ENCODE measurements at regions not wholly inside any gene's neighbourhood (a gene's known extent, or its start where the extent isn't known, plus 50 kb on each side); places are given as distances from the start of the nearest gene placed in this dataset.

DNA sequence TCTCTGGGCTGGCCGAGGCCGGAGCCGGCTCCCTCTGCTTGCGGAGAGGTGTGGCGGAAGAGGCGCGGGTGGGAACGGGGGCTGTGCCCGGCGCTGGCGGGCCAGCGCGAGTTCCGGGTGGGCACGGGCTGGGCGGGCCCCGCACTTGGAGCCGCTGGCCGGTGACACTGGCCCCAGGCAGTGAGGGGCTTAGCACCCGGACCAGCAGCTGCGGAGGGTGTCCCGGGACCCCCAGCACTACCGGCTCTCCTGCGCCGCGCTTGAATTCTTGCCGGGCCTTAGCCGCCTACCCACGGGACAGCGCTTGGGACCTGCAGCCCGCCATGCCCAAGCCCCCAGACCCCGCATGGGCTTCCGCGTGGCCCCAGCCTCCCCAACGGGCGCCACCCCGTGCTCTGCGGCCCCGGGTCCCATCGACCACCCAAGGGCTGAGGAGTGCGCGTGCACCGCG is 736.3 kb upstream of the ARRDC4 start:
- in situ Hi-C loops (cut with HindIII; ENCODE audit: low pct_unique_long_range_greater_than_20kb, low sequenced_read_pairs): no loop called here
- no peak for DNase-seq (ENCODE audit: low read depth, low spot score)

DNA sequence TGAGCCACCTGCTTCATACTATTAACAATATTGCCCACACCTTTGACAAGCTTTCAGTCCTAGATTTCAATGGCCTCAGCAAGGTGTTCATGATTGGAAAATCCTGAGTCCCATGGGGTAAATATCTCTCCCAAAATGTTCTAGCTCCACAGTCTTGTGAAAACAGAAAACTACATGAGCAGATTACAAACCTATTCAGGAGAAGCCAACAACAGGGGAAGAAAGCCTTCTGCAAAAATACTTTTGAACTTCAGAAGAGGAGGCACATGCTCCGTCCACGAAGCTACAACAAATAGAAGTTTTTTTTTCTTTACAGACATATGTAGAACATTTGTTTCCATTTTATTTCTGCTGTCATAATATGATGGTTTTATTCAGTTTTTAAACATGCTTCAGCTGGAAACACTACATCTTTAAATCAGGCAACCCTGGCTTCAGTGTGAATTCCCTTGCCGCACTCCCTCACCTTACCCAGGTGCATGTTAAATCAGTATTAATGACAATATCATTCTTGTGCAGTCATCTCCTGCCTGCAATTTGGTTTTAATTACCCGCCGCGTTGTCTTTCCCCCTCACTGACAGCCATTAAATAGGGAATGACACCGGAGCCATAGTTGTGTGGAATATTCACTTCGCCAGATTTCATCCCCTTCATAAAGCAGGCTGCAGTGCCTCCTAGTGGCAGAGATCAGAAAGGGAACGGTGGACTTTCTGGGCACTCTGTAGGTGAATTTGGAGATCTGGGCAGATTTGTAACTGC is 725.5 kb upstream of the ARRDC4 start:
- in situ Hi-C loops (cut with HindIII; ENCODE audit: low pct_unique_long_range_greater_than_20kb, low sequenced_read_pairs): no loop called here
- peak; percentile 70 for DNase-seq (ENCODE audit: low read depth, low spot score)

DNA sequence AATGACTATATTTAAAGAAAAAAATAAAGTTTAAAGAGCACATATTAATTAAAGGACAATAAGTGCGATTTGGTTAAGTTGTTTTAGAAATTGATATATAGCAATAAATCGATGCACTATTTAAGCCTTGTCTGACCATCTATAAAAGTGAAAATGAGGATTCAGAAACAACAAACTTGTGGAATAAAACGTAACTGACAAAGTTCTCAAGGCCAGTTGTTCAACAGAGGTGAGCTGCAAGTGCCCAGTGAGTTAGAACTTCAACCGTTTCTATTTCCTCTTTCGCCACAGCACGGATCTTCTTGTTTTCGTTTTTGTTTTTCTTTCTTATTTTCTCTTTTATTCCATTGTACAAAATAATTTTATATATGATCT is 724.9 kb upstream of the ARRDC4 start:
- no peak for DNase-seq (ENCODE audit: low read depth, low spot score)
- in situ Hi-C loops (cut with HindIII; ENCODE audit: low pct_unique_long_range_greater_than_20kb, low sequenced_read_pairs): no loop called here

DNA sequence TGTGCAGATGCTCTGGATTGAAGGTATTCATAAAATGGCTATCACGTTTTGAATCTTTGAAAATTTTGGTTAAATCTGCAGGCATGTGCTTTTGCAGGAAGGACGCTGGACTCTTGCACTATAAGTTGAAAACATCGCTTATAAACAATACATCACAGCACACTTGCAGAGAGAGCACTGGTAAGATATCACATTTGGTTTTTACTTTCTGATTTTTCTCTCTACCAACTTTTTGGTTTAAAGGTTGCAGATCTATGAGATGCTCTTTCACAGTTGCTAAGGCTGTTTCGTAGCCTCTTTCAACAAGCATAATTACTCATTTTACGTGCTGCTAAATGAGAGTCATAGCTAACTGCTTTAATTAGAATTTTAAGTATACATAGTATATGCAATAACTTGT is 724.4 kb upstream of the ARRDC4 start:
- in situ Hi-C loops (cut with HindIII; ENCODE audit: low pct_unique_long_range_greater_than_20kb, low sequenced_read_pairs): no loop called here
- no peak for DNase-seq (ENCODE audit: low read depth, low spot score)

DNA sequence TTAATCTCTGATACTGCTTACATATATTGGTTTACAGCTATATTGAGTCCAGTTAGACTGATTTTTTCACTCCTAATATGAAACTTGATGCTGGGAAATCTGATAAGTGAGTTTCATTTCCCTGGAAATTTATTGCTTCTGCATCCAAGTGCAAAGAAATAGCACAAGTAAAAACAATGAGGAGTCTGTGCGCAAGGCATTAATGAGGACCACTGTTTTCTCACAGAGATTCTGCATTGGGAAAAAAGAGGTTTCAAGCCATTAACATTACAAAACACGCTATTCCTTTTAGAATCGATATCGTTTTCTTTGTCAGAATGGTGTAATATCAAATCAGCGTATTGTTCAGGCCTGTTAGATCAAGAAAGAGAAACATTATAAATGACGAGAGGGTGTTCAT is 723.3 kb upstream of the ARRDC4 start:
- no peak for DNase-seq (ENCODE audit: low read depth, low spot score)
- in situ Hi-C loops (cut with HindIII; ENCODE audit: low pct_unique_long_range_greater_than_20kb, low sequenced_read_pairs): no loop called here

DNA sequence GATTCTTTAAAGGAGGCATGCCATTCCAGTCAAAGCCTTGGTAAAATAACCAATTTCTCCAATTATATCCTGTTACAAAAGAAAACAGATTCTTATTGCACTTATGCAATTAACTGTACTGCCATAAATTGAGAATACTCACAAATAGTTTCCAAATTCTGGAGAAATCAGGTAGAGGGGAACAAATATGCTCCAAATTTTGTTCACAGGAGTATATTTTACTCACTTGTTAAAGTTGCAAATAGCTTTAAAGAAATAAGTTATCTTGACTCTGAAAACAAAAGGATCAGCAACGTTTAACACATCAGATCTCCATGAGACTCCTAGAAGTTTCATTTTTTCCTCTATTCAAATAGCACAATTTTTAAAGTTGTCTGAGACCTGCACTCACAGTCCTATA is 712.1 kb upstream of the ARRDC4 start:
- DNase-seq (ENCODE audit: low read depth, low spot score): no peak
- in situ Hi-C loops (cut with HindIII; ENCODE audit: low pct_unique_long_range_greater_than_20kb, low sequenced_read_pairs): no loop called here

DNA sequence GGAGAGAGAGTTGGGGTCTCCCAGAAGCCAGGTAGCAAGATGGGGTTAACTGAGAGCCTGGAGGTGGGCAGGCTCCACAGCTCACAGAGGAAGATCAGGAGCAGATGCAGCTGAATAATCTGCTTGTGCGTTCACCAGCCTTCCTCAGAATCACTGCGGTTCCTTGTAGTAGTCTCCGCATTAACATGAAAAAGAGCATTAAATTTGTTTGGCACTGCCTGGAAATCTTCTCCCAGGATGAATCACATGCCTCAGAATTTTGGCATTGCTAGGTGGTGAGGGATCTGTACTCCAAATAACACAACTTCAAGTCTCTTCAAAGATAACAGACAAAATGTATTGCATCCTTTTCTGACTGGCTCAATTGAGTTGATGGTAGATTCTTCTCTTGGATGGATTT is 700.6 kb upstream of the ARRDC4 start:
- DNase-seq (ENCODE audit: low read depth, low spot score): no peak
- in situ Hi-C loops (cut with HindIII; ENCODE audit: low pct_unique_long_range_greater_than_20kb, low sequenced_read_pairs): no loop called here

DNA sequence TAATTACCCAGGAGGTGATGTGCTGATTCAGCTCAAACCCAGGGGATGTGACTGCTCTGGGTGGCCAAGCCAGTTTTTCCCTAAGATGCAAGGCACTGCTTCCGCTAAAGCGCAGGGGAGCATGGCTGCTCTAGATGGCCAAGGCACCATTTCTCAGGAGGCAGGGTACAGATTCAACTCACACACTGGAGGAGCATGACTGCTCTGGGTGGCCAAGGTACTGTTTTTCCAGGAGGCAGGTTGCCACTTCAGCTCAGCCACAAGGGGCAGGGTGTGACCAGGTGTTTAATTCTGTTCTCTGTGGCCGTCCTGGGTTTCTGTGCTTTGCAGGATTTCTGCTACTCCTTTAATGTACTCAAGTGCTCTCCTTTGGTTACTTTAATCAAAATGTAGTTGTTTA is 659.3 kb upstream of the ARRDC4 start:
- DNase-seq (ENCODE audit: low read depth, low spot score): no peak
- in situ Hi-C loops (cut with HindIII; ENCODE audit: low pct_unique_long_range_greater_than_20kb, low sequenced_read_pairs): no loop called here

DNA sequence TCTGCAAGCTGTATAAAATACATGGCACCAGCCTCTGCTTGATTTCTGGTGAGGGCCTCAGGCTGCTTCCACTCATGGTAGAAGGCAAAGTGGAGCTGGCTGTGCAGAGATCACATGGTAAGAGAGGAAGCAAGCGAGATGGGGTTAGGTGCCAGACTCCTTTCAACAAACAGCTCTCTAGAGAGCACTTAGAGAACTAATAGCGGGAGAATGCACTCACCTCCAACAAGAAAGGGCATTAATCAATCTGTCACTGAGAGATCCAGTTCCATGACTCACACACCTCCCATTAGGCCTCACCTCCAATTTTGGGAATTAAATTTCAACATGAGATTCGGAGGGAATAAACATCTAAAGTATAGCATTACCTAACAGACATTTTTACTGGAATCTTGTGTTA is 644.1 kb upstream of the ARRDC4 start:
- in situ Hi-C loops (cut with HindIII; ENCODE audit: low pct_unique_long_range_greater_than_20kb, low sequenced_read_pairs): no loop called here
- DNase-seq (ENCODE audit: low read depth, low spot score): no peak

DNA sequence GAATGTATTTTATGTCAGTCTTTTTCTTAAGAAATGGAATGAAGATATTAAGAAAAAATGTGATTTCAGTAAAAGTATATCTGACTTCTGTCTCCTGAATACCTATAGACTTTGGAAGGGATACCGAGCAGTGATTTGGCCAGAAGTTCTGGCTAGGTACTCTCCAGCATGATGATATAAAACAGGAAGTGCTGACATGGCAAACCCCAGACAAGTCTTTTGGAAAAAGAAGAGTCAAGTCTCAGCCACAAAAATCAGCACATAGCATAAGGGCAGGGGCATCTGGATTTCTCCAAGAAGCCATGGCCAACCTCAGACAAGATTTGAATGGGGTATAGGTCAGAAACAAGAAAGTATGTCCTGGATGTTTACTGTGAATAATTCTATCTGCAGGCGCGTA is 643.3 kb upstream of the ARRDC4 start:
- in situ Hi-C loops (cut with HindIII; ENCODE audit: low pct_unique_long_range_greater_than_20kb, low sequenced_read_pairs): no loop called here
- DNase-seq (ENCODE audit: low read depth, low spot score): no peak

DNA sequence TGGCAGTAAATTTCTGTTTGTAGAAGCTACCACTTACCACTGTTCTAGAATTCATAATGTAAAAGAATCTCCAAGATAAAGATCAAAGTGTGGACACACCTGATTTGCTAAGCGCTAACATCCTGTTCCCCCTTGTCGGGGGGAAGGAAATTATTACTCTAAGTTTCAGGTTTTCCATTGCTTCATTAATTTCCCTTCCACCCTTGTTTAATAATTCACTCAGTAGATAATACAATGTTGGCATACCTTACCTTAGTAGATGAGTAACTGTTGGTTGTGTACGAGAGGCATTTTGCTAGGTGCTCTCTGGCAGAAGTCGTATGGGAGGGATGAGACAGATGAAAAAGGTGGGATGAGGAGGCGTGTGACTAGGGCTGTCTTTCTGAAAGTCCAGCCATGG is 641.2 kb upstream of the ARRDC4 start:
- no peak for DNase-seq (ENCODE audit: low read depth, low spot score)
- in situ Hi-C loops (cut with HindIII; ENCODE audit: low pct_unique_long_range_greater_than_20kb, low sequenced_read_pairs): no loop called here

DNA sequence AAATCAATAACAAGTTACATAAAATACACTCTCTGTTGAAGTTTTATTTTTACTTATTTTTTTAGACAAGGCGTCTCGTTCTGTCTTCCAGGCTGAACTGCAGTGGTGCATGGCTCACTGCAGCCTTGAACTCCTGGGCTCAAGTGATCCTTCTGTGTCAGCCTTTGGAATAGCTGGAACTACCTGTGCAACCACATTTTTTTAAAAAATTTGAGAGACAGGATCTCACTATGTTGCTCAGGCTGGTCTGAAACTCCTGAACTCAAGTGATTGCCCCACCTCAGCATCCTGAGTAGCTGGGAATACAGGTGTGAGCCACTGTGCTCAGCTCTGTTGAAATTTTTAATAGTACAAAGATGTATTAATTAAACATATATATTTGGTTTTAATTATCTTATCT is 614.3 kb upstream of the ARRDC4 start:
- no peak for DNase-seq (ENCODE audit: low read depth, low spot score)
- in situ Hi-C loops (cut with HindIII; ENCODE audit: low pct_unique_long_range_greater_than_20kb, low sequenced_read_pairs): no loop called here

DNA sequence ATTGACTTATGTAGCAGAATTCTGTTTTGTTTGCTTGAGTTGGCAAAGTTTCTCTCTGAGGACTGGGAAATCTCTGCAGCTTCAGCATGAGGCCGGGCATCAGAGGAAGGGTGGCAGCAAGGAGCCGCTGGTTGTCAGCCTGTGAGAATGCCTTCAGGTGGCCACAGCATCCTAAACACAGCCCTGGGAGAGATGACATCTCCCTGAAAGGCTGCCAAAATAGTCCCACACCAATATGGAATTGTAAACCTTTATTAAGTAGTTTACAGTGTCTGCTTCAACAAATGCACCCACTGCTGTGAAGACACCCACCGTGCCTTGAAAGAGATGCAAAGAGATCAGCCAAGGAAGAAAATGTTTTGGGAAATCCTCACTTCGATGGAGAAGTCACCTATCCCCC is 609.7 kb upstream of the ARRDC4 start:
- no peak for DNase-seq (ENCODE audit: low read depth, low spot score)
- in situ Hi-C loops (cut with HindIII; ENCODE audit: low pct_unique_long_range_greater_than_20kb, low sequenced_read_pairs): no loop called here

DNA sequence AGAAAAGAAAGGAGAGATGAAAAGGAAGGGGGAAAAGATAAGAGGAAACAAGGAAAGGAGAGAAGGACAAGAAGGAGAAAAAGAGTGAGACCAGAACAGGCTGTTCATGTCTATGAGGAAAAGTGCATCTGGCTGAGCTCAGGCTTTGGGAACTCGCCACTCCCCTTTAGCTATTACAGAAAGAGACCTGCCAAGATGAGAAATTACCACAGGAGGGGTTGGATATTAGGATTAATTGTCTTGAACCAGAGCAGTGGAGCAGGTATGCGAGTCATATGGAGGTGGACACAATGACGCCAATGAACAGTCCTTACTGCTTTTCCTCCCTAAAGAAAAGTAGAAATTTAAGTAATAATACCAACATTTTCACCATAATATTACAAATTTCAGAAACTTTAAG is 577.0 kb upstream of the ARRDC4 start:
- in situ Hi-C loops (cut with HindIII; ENCODE audit: low pct_unique_long_range_greater_than_20kb, low sequenced_read_pairs): no loop called here
- no peak for DNase-seq (ENCODE audit: low read depth, low spot score)

DNA sequence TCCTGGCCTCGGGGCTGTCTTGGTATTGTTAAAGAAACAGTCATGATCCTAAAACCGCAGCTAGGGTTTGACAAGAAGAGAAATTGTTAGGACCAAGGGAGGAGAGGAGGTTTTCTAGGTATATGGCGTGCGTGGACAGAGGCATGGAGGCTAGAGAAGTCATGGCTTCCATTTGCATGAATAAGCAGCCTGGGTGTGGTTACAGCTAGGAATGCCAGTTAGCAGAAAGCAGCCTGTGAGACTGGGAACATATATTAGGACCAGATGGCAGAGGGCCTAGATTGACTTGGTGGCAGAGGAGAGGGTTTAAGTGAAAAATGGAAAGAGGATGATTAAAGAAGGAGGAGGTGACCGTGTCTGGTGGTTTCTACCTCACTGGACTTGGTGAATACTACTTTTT is 573.6 kb upstream of the ARRDC4 start:
- in situ Hi-C loops (cut with HindIII; ENCODE audit: low pct_unique_long_range_greater_than_20kb, low sequenced_read_pairs): no loop called here
- DNase-seq (ENCODE audit: low read depth, low spot score): no peak

DNA sequence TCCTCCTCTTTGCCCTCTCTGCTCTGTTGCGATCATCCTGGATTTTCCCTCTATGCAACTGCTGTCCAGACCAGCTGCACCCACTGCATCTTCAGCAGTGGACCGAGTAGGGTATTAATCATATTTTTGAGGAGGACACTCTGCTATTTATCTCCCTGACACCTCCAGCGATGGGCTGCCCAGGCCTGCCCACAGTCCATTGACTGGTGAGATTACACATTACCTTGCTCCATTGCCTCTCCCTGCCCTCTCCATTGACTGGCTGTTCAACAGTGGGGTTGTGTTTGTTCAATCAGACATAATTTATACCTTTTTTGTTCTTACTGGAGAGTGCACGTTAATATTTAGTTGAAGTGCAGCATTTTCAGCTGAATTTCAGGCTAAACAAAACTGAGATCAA is 559.3 kb upstream of the ARRDC4 start:
- no peak for DNase-seq (ENCODE audit: low read depth, low spot score)
- in situ Hi-C loops (cut with HindIII; ENCODE audit: low pct_unique_long_range_greater_than_20kb, low sequenced_read_pairs): no loop called here

DNA sequence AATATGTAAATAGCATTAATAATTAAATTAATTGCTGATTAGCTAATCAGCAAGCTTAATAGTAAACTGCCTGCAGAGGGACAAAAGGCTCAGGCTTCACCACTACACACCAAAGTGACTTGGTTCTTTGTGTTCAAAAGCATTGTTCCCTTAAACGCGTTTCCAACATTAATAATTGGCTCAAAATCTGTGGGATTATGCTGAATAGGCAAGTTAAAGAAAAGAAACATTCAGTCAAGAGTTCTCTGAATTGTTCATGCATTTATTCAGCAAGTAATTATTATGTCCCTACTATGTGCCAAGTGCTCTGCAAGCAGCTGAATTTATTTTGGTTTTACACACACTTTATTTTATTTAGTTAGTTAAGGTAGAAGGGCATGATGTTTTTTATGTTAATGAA is 558.5 kb upstream of the ARRDC4 start:
- no peak for DNase-seq (ENCODE audit: low read depth, low spot score)
- in situ Hi-C loops (cut with HindIII; ENCODE audit: low pct_unique_long_range_greater_than_20kb, low sequenced_read_pairs): no loop called here

DNA sequence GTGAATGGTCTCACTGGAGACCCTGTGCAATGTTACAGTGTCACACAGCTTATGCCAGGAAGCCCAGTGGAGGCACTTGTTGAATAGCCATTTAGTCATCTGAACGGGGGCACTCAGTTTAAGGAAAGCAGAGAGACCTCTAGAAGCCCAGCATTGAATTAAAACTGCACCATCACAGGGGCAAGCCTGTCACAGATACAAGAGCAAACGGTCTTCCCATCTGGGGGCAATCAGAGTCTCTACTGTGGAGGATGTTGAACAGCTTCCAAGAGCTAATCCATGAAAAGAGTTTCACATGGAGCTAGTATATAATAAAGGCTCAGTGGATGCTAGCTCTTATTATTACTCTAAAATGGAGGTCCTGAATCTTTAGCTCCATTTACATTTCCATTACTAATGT is 553.7 kb upstream of the ARRDC4 start:
- no peak for DNase-seq (ENCODE audit: low read depth, low spot score)
- in situ Hi-C loops (cut with HindIII; ENCODE audit: low pct_unique_long_range_greater_than_20kb, low sequenced_read_pairs): no loop called here

DNA sequence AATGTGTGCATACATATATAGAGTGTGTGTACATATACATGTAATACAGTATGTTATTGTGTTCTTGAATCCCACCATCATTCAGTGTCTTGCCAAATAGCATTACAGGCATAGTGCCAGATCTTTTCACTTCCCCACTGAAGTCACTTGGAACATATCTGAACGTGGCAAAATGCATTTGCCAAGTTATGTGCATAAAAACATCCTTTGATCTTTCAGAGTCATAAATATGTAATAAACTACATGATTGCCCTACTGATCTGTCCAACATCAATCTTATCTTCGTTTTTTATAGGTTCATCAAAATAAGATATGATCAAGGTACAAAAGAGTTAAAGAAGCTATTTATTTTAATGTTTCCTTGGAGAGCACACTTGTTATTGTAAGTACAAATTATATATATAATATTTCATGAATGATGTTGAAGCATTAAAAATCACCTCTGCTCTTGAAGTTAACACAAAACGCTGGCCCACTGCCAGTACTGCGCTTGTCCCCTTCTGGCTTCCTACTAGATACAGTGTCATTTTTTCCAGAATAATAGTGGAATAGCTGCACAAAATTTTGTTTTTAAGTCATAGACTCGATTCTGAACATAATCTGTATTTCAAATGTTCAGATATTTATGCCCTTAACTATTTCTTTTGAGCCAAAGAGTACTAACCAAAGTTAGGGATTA is 549.5 kb upstream of the ARRDC4 start:
- DNase-seq (ENCODE audit: low read depth, low spot score): no peak
- in situ Hi-C loops (cut with HindIII; ENCODE audit: low pct_unique_long_range_greater_than_20kb, low sequenced_read_pairs): no loop called here

Measured in SK-MEL-5 (cell line).